MM.1S (cell line): ENCODE measurements at regions not wholly inside any gene's neighbourhood (a gene's known extent, or its start where the extent isn't known, plus 50 kb on each side); places are given as distances from the start of the nearest gene placed in this dataset.

ENCODE experiments used
- EZH2phosphoT487 ChIP-seq: fragments of 300-600 bp; sonication (generic); IDR thresholded peaks from 2 replicates; pipeline ENCODE4 v1.6.1; 2018; ENCODE audit warnings: antibody characterized with exemption, low read length
- TF ChIP-seq, protein P1 (sequence below): fragments of 300-600 bp; sonication (generic); IDR thresholded peaks from 2 replicates; pipeline ENCODE4 v1.5.1; 2016; ENCODE audit warnings: antibody characterized with exemption, low read length, mixed read lengths

DNA sequence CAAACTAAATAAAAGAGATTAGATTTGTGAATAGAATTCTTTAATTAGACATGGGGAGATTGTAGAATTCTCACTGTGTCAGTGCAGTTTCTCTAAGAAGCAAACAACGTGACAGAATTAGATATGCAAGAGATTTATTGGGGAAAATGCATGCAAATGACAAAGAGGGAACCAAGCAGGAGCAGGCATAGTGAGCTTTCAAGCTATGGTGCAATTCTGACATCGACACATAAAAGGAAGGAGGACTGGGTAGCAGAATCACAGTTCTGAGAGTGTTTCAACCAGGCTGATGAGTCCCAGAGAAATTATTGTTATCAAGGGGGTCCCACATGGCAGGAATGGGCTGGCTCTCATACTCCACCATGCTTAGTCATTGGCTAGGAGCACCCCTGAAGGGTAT lies 338.4 kb downstream of the FIGN start:
- TF ChIP-seq, protein P1, sequence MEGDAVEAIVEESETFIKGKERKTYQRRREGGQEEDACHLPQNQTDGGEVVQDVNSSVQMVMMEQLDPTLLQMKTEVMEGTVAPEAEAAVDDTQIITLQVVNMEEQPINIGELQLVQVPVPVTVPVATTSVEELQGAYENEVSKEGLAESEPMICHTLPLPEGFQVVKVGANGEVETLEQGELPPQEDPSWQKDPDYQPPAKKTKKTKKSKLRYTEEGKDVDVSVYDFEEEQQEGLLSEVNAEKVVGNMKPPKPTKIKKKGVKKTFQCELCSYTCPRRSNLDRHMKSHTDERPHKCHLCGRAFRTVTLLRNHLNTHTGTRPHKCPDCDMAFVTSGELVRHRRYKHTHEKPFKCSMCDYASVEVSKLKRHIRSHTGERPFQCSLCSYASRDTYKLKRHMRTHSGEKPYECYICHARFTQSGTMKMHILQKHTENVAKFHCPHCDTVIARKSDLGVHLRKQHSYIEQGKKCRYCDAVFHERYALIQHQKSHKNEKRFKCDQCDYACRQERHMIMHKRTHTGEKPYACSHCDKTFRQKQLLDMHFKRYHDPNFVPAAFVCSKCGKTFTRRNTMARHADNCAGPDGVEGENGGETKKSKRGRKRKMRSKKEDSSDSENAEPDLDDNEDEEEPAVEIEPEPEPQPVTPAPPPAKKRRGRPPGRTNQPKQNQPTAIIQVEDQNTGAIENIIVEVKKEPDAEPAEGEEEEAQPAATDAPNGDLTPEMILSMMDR: no peak
- no peak for TF ChIP-seq EZH2phosphoT487
